Colon (tissue), 2 donors: ENCODE measurements at regions not wholly inside any gene's neighbourhood (a gene's known extent, or its start where the extent isn't known, plus 50 kb on each side); places are given as distances from the start of the nearest gene placed in this dataset.
A peak's percentile ranks its signal among the peaks of the same experiment; 100 is the strongest.
"Not testable (repeated sequence)": the region's sequence is repeated elsewhere in the genome, so short reads cannot be mapped to it uniquely, and the experiment has no call there.

ENCODE experiments used
- FAIRE-seq: peaks from 2 replicates; lab custom pipeline; 2012; peaks lifted over from hg19 to GRCh38; lab: Jason Lieb, UNC
- donor health status: control.
- donor health status: control.

GRCh38 chr7:65145710-65146109 is 139.2 kb upstream of the ERV3-1 start:
- FAIRE-seq, result not testable (repeated sequence)

DNA sequence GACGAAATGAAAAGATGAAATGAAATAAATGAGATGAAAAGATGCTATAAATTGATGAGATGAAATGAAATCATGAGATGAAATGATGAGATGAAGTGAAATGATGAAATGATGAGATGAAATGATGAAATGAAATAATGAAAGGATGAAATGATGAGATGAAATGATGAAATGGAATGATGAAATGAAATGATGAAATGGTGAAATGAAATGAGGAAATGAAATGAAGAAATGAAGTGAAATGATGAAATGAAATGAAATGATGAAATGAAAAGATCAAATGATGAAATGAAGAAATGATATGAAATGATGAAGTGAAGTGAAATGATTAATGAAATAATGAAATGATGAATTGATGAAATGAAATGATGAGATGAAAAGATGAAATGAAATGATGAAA is 138.5 kb upstream of the ERV3-1 start:
- FAIRE-seq, result not testable (repeated sequence)

DNA sequence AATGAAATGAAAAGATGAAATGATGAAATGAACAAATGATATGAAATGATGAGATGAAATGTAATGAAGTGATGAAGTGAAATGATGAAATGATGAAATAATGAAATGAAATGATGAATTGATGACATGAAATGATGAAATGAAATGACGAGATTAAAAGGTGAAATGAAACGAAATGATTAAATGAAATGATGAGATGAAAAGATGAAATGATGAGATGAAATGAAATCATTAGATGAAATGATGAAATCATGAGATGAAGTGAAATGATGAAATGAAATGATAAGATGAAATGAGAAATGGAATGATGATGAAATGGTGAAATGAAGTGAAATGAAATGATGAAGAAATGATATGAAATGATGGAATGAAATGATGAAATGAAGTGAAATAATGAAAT is 138.1 kb upstream of the ERV3-1 start:
- peak; percentile 33 for FAIRE-seq

- FAIRE-seq, result peak; percentile 61
These were observed 137.6 kb upstream of the ERV3-1 start for GRCh38 chr7:65144119-65144518.

- FAIRE-seq, result not testable (repeated sequence)
These were observed 135.4 kb upstream of the ERV3-1 start for GRCh38 chr7:65141894-65142293.

GRCh38 chr7:65141405-65141778 is 134.9 kb upstream of the ERV3-1 start:
- FAIRE-seq, result not testable (repeated sequence)

DNA sequence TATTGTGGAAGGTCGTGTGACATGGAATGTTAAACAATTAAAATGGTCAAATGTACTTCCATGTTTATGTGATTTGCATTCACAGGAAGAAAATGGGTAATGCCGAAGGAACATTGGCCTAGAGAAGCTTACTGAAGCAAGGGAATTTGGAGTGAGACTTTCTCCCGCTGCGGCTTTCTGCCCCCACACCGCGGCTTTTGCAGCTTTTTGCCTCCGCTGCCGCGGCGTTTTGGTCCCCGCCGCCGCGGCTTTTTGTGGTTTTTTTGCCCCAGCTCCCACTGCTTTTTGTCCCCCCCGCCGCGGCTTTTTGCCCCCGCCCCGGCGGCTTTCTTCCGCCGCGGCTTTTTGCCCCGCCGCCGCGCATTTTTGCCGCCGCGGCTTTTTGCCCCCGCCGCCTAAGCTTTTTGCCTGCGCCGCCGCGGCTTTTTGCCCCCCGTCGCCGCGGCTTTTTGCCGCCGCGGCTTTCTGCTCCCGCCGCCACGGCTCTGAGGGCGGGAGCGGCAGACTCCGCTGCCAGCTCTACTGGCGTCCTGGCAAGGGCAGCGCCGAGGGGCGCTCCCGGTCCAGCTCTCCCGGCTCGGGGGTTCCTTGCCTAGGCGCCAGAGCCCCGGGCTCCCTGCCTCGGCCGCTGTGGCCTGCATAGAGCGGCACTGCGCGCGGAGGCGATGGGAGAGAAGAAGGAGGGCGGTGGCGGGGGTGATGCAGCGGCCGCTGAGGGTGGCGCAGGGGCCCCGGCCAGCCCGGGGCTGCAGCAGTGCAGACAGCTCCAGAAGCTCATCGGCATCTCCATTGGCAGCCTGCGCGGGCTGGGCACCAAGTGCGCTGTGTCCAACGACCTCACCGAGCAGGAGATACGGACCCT is 134.3 kb upstream of the ERV3-1 start:
- not testable (repeated sequence) for FAIRE-seq

- not testable (repeated sequence) for FAIRE-seq
These were observed 130.4 kb upstream of the ERV3-1 start for GRCh38 chr7:65136850-65137249.

DNA sequence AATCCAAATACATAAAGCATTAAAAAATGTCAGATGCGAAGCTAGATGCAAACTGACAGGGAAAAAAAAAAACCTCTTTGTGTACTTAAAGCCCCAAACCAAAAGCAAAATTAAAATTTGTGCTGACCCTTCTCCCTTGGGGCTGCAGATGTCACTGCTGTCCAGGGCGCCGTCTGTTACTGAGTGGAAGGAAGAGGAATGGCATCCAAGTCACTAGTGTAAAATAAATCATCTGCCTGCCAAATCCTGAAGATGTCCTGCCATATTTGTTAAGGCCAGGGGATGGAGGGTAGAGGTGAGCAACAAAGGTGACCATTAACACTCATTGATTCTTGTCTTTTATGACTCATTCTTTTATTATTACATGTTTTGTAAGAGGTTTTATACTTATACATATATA is 126.6 kb upstream of the ERV3-1 start:
- not testable (repeated sequence) for FAIRE-seq

DNA sequence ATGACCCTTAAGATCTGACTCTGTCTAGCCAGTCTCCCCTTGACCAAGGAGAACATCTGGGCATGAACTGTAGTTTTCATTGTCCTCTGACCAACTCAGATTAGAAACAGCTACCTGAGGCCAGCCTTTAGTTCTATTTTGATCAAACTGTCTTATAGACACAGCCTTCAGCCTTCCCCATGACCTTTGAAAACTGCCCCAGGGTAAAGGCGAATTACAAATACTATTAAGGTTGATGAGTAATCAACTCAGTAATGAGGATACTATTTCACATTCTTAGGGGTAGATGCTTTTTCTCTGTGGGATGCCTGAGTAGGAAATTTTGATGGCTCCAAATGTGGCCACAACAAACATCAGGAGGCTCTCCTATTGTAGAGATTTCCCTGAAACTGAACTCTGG is 125.8 kb upstream of the ERV3-1 start:
- not testable (repeated sequence) for FAIRE-seq

- not testable (repeated sequence) for FAIRE-seq
These were observed 120.9 kb upstream of the ERV3-1 start for GRCh38 chr7:65127364-65127763.

DNA sequence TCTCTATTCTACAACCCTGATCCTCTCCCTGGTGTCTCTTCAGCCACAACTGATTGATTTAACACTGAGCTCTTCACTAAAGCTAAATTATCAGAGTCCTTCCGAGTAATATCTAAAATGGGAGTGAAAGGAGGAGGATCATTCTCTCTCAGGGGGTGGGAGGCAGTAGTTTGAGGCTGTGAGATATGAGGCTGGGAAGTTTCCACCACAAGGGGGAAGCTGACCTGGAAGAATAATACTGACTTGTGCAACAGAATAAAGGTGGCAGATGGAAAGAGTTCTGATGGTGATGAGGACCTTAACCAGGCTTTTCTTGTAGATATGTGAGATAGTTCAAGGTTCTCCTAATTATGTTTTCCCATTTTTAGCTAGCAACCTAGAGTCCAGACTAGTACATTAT is 118.1 kb upstream of the ERV3-1 start:
- not testable (repeated sequence) for FAIRE-seq

- FAIRE-seq, result not testable (repeated sequence)
These were observed 99.2 kb upstream of the ERV3-1 start for GRCh38 chr7:65105650-65106203.

DNA sequence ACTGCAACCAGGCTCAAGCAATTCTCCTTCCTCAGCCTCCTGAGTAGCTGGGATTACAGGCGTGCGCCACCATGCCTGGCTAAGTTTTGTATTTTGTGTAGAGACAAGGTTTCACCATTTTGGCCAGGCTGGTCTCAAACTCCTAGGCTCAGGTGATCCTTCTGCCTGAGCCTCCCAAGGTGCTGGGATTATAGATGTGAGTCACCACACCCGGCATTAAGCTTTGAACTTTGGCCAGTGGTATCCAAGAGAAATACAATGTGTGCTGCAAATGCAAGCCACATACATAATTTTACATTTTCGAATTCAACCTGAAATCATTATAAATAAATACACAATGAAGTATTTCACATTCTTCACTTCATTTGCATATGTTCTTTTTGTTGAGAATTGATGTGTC is 94.0 kb upstream of the ERV3-1 start:
- FAIRE-seq, result not testable (repeated sequence)

- FAIRE-seq, result not testable (repeated sequence)
These were observed 75.2 kb upstream of the ERV3-1 start for GRCh38 chr7:65081669-65082055.

- FAIRE-seq, result not testable (repeated sequence)
These were observed 74.5 kb upstream of the ERV3-1 start for GRCh38 chr7:65080799-65081668.

- not testable (repeated sequence) for FAIRE-seq
These were observed 68.5 kb upstream of the ERV3-1 start for GRCh38 chr7:65074959-65075358.

- FAIRE-seq, result not testable (repeated sequence)
These were observed 66.7 kb upstream of the ERV3-1 start for GRCh38 chr7:65073160-65073559.

GRCh38 chr7:65071854-65072431 is 65.5 kb upstream of the ERV3-1 start:
- not testable (repeated sequence) for FAIRE-seq

GRCh38 chr7:65069476-65069875 is 63.0 kb upstream of the ERV3-1 start:
- not testable (repeated sequence) for FAIRE-seq

GRCh38 chr7:65062566-65062965 is 56.1 kb upstream of the ERV3-1 start:
- not testable (repeated sequence) for FAIRE-seq

- not testable (repeated sequence) for FAIRE-seq
These were observed 52.8 kb upstream of the ERV3-1 start for GRCh38 chr7:65059247-65059646.
